SK-N-SH (cell line): ENCODE measurements at regions not wholly inside any gene's neighbourhood (a gene's known extent, or its start where the extent isn't known, plus 50 kb on each side); places are given as distances from the start of the nearest gene placed in this dataset.

Experiments
- CTCF ChIA-PET: fragments of 300-600, 350-600 bp; formaldehyde crosslinking; extraction: SDS; loops from one replicate; lab custom pipeline; 2021; lab: Yijun Ruan, JAX
- POLR2A ChIA-PET: fragments of 350-600 bp; sonication (Branson Sonifier 250); formaldehyde crosslinking; extraction: SDS; loops from one replicate; lab custom pipeline; 2020; ENCODE audit warnings: antibody characterized with exemption, inconsistent platforms; lab: Yijun Ruan, JAX
- DNase-seq: peaks from one replicate; pipeline ENCODE4 v3.0.0; 2012
- H2AFZ ChIP-seq: fragments of 200-600 bp; sonication (generic); 2 replicates; pipeline ENCODE4 v1.8.1; 2016; ENCODE audit warnings: antibody characterized with exemption, mild to moderate bottlenecking, low read depth
- H3F3A ChIP-seq: fragments of 200-600 bp; sonication (generic); replicated peaks from 2 replicates; pipeline ENCODE3; 2016; ENCODE audit warnings: antibody characterized with exemption, mild to moderate bottlenecking; ENCODE audit not compliant: insufficient read depth
- H3K27ac ChIP-seq, 2 experiments: fragments of 200-500 bp in 1 of 2; fragments of 200-600 bp in 1 of 2; sonication (Bioruptor generic) in 1 of 2; sonication (generic), shearing (Covaris generic) in 1 of 2; 2 replicates each; pipeline versions ENCODE4 v1.5.1 to v1.6.1; 2014 to 2016; ENCODE audit warnings: low read depth in 2 of 2, inconsistent platforms in 1 of 2, low read length in 1 of 2, mild to moderate bottlenecking in 1 of 2, mixed read lengths in 1 of 2
- H3K27me3 ChIP-seq: fragments of 200-600 bp; sonication (generic), shearing (Covaris generic); 2 replicates; pipeline ENCODE4 v1.6.1; 2016; ENCODE audit warnings: mixed run types; ENCODE audit not compliant: insufficient read depth
- H3K36me3 ChIP-seq, 2 experiments: fragments of 200-500 bp in 1 of 2; fragments of 200-600 bp in 1 of 2; sonication (Bioruptor generic) in 1 of 2; sonication (generic) in 1 of 2; replicated peaks in 1 of 2; 2 replicates each; pipeline versions ENCODE3 to v1.5.1; 2014 to 2016; ENCODE audit warnings: low read length in 1 of 2, mild to moderate bottlenecking in 1 of 2; ENCODE audit not compliant: insufficient read depth in 2 of 2, control insufficient read depth in 1 of 2
- H3K4me1 ChIP-seq, 2 experiments: fragments of 200-500 bp in 1 of 2; fragments of 200-600 bp in 1 of 2; sonication (Bioruptor generic) in 1 of 2; sonication (generic), shearing (Covaris generic) in 1 of 2; 2 replicates each; pipeline versions ENCODE4 v1.5.1 to v1.6.1; 2014 to 2016; ENCODE audit warnings: low read depth in 1 of 2, low read length in 1 of 2, mixed run types in 1 of 2; ENCODE audit not compliant: insufficient read depth in 2 of 2, control insufficient read depth in 1 of 2
- H3K4me2 ChIP-seq: fragments of 200-600 bp; sonication (generic), shearing (Covaris generic); 2 replicates; pipeline ENCODE4 v1.6.1; 2017; ENCODE audit warnings: mixed run types
- H3K4me3 ChIP-seq, 2 experiments: fragments of 200-500 bp in 1 of 2; fragments of 200-600 bp in 1 of 2; sonication (Bioruptor generic) in 1 of 2; sonication (generic), shearing (Covaris generic) in 1 of 2; 2 replicates each; pipeline versions ENCODE4 v1.5.1 to v1.8.1; 2014 to 2016; ENCODE audit warnings: low read depth in 2 of 2, inconsistent platforms in 1 of 2, low read length in 1 of 2, mild to moderate bottlenecking in 1 of 2, mixed read lengths in 1 of 2, moderate library complexity in 1 of 2
- H3K79me2 ChIP-seq: fragments of 200-600 bp; sonication (generic); 2 replicates; pipeline ENCODE4 v1.8.1; 2017; ENCODE audit warnings: mild to moderate bottlenecking; ENCODE audit not compliant: insufficient read depth
- H3K9ac ChIP-seq: fragments of 200-600 bp; sonication (generic); 2 replicates; pipeline ENCODE4 v1.6.1; 2017; ENCODE audit warnings: mixed run types
- H3K9me2 ChIP-seq: fragments of 200-600 bp; sonication (generic); 2 replicates; pipeline ENCODE4 v1.6.1; 2017; ENCODE audit warnings: mixed run types
- H3K9me3 ChIP-seq: fragments of 200-600 bp; sonication (generic); 2 replicates; pipeline ENCODE4 v1.6.1; 2017; ENCODE audit warnings: mixed run types, mild to moderate bottlenecking, moderate library complexity
- H4K20me1 ChIP-seq: fragments of 200-600 bp; sonication (generic); 2 replicates; pipeline ENCODE4 v1.6.1; 2017; ENCODE audit warnings: mild to moderate bottlenecking, mixed run types; ENCODE audit not compliant: insufficient read depth
- CTCF ChIP-seq: fragments of 200-600 bp; sonication (generic); IDR thresholded peaks from 2 replicates; pipeline ENCODE4 v1.6.1; 2017; ENCODE audit warnings: antibody characterized with exemption, mild to moderate bottlenecking, moderate library complexity
- EP300 ChIP-seq, 2 experiments: IDR thresholded peaks; 2 replicates each; pipeline versions ENCODE4 v1.4.0 to v1.6.1; 2012; ENCODE audit warnings: borderline replicate concordance in 1 of 2, low read depth in 1 of 2, low read length in 1 of 2
- FOSL2 ChIP-seq: IDR thresholded peaks from 2 replicates; pipeline ENCODE4 v1.4.0; 2012; ENCODE audit warnings: low read depth, mild to moderate bottlenecking, moderate library complexity, borderline replicate concordance
- MAX ChIP-seq: IDR thresholded peaks from 2 replicates; pipeline ENCODE4 v1.4.0; 2012; ENCODE audit warnings: low read depth
- MXI1 ChIP-seq: IDR thresholded peaks from 2 replicates; pipeline ENCODE4 v1.6.1; 2012; ENCODE audit warnings: mild to moderate bottlenecking, low read depth, low read length, improper control_type of control experiment
- RAD21 ChIP-seq: IDR thresholded peaks from 2 replicates; pipeline ENCODE4 v1.6.1; 2012; ENCODE audit warnings: mild to moderate bottlenecking, low read length
- REST ChIP-seq: IDR thresholded peaks from 2 replicates; pipeline ENCODE4 v1.6.1; 2012; ENCODE audit warnings: mild to moderate bottlenecking, low read depth, low read length, moderate library complexity
- TAF1 ChIP-seq: IDR thresholded peaks from 2 replicates; pipeline ENCODE4 v1.6.1; 2012; ENCODE audit warnings: low read depth, mild to moderate bottlenecking, low read length, moderate library complexity, borderline replicate concordance
- USF1 ChIP-seq: IDR thresholded peaks from 2 replicates; pipeline ENCODE4 v1.4.0; 2012; ENCODE audit warnings: low read depth, borderline replicate concordance
- ZBTB33 ChIP-seq: IDR thresholded peaks from 2 replicates; pipeline ENCODE4 v1.4.0; 2012; ENCODE audit warnings: low read depth, borderline replicate concordance
- WGBS: methylation state at CpG from one replicate; pipeline ENCODE4 v1.1.6; 2017; ENCODE audit warnings: low lambda C conversion rate; 5-methylcytosine and 5-hydroxymethylcytosine counted together

- Histone ChIP-seq H3K9ac (no peak overlapping the region), H3K36me3 (no peaks in the 10 kb centered on the region), H3K4me3 (no peak overlapping the region), H2AFZ (no peak overlapping the region), H3K9me2 (no peaks in the 10 kb centered on the region), H3K27ac (no peak overlapping the region), H3K79me2 (no peaks in the 10 kb centered on the region), H4K20me1 (no peaks in the 10 kb centered on the region), H3K4me2 (no peak overlapping the region), H3F3A (no peaks in the 10 kb centered on the region), H3K9me3 (no peaks in the 10 kb centered on the region), H3K4me1 (no peaks in the 10 kb centered on the region), H3K27me3 (no peaks in the 10 kb centered on the region)
- no peak for DNase-seq
- no peak for TF ChIP-seq EP300 (IDR thresholded peaks at IDR 0.05; ENCODE audit: borderline replicate concordance in 1 of 2, low read depth in 1 of 2, low read length in 1 of 2)
- TF ChIP-seq TAF1: no peak
- TF ChIP-seq FOSL2: no peak
- no peak for TF ChIP-seq MAX
- no peak for TF ChIP-seq REST
- TF ChIP-seq USF1: no peak
- no peak for TF ChIP-seq CTCF
- no peak for TF ChIP-seq RAD21
- no peak for TF ChIP-seq MXI1
- TF ChIP-seq ZBTB33: no peak
- ChIA-PET CTCF (interaction anchor here (1.1 to 2.0 kb wide), 2 partner anchors 10 to 510 kb away, joined by 3 to 7 read pairs; no protein-coding TSS in a partner anchor), POLR2A (no interaction called here)
- 75% methylated on average over 4 of the region's 4 CpGs for WGBS
These were observed 172.0 kb upstream of the SOX9 start for GRCh38 chr17:71948703-71949422.
